ENCODE measurements at regions not wholly inside any gene's neighbourhood (a gene's known extent, or its start where the extent isn't known, plus 50 kb on each side); places are given as distances from the start of the nearest gene placed in this dataset.

DNA sequence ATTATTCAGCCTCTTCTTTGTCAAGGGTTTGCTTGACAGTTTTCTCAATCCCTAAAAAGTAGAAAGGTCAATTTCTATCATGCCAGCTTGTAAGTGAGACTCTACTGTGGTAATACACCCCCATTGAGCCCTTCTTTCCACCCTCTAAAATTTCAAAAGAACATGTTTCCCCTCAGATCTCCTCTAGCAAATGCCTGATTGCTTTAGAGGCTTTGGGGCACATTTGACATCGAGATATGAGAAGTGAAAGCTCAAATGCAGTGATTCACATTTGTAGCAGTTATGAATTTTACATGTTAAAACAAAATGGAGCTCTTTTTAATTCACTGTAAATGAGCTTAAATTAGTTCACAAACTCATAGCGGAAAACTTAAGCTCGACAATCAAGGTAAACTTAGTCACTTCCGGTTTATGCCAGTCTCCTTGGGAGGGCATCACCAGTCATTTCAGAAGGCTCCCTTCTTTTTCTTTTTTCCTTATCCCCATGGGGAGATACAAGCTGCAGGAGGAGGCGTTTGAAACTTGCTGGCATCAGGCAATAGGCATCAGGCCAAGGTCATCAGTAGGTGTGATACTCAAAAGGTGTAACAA, 55.3 kb upstream of the ADO start:
- no peak for DNase-seq
